CD4-positive, alpha-beta T cell (primary cell): ENCODE measurements at regions not wholly inside any gene's neighbourhood (a gene's known extent, or its start where the extent isn't known, plus 50 kb on each side); places are given as distances from the start of the nearest gene placed in this dataset.

Experiments
- ATAC-seq: fragments of 200-7000 bp; cut with Tn5 transposase; one replicate; pipeline ENCODE4 v1.10.0; 2022; ENCODE audit warnings: mild to moderate bottlenecking; ENCODE audit not compliant: poor library complexity
- CTCF ChIA-PET: fragments of 350-600 bp; sonication (Branson Sonifier 250); formaldehyde crosslinking; loops from one replicate; lab custom pipeline; 2021; ENCODE audit warnings: antibody characterized with exemption, inconsistent platforms; lab: Charles Lee
- POLR2A ChIA-PET: fragments of 350-600 bp; sonication (Branson Sonifier 250); formaldehyde crosslinking; loops from one replicate; lab custom pipeline; 2021; ENCODE audit warnings: antibody characterized with exemption, inconsistent platforms; lab: Charles Lee
- DNase-seq, 14 experiments: peaks; one replicate each; pipeline ENCODE4 v3.0.0-alpha.2; 2013 to 2020; ENCODE audit warnings: mixed read lengths in 2 of 14
- H3K27ac ChIP-seq, 2 donors: one replicate each; pipeline versions ENCODE4 v1.5.1 to v1.7.0; 2013; ENCODE audit warnings: low read length in 2 of 2, low read depth in 1 of 2, mild to moderate bottlenecking in 1 of 2
- H3K27me3 ChIP-seq, 2 experiments: 1 replicate in 1 of 2; 2 replicates in 1 of 2; pipeline versions ENCODE4 v1.6.1 to v1.7.0; 2013; ENCODE audit warnings: low read length in 2 of 2, control low read depth in 1 of 2, mild to moderate bottlenecking in 1 of 2, moderate library complexity in 1 of 2; ENCODE audit not compliant: insufficient read depth in 2 of 2, control insufficient read depth in 1 of 2
- H3K36me3 ChIP-seq: one replicate; pipeline ENCODE4 v1.6.1; 2013; ENCODE audit warnings: low read length, control low read depth; ENCODE audit not compliant: insufficient read depth
- H3K4me1 ChIP-seq: one replicate; pipeline ENCODE4 v1.6.1; 2013; ENCODE audit warnings: low read length, control low read depth; ENCODE audit not compliant: insufficient read depth
- H3K4me3 ChIP-seq: one replicate; pipeline ENCODE4 v1.5.1; 2013; ENCODE audit warnings: mild to moderate bottlenecking, low read length, moderate library complexity
- H3K9me3 ChIP-seq, 2 experiments: 1 replicate in 1 of 2; 2 replicates in 1 of 2; pipeline versions ENCODE4 v1.6.1 to v1.7.0; 2013; ENCODE audit warnings: low read length in 2 of 2, mild to moderate bottlenecking in 2 of 2, control low read depth in 1 of 2, moderate library complexity in 1 of 2; ENCODE audit not compliant: control insufficient read depth in 1 of 2, insufficient read depth in 1 of 2
- H3K27ac Mint-ChIP-seq: one replicate; pipeline ENCODE4 v1.8.0; 2020; ENCODE audit warnings: mixed read lengths
- H3K27me3 Mint-ChIP-seq: one replicate; pipeline ENCODE4 v1.8.0; 2021; ENCODE audit warnings: mixed read lengths
- H3K36me3 Mint-ChIP-seq: one replicate; pipeline ENCODE4 v1.8.0; 2021; ENCODE audit warnings: low read depth, mixed read lengths
- H3K4me1 Mint-ChIP-seq: one replicate; pipeline ENCODE4 v1.8.0; 2021; ENCODE audit warnings: low read depth, mixed read lengths
- H3K4me3 Mint-ChIP-seq: one replicate; pipeline ENCODE4 v1.8.0; 2020; ENCODE audit warnings: mild to moderate bottlenecking, mixed read lengths
- H3K9me3 Mint-ChIP-seq: one replicate; pipeline ENCODE4 v1.8.0; 2020; ENCODE audit warnings: mixed read lengths
- intact Hi-C, 2 experiments: fragments of 100-400 bp; cut with DNase I in 1 of 2; cut with micrococcal nuclease in 1 of 2; formaldehyde crosslinking; loops; one replicate each; pipeline versions ENCODE4 v1.15.1 to v1.9.0; 2023 to 2025; cut with DNase I, micrococcal nuclease
- TF ChIP-seq, protein P1 (sequence below): fragments of 200-600 bp; IDR thresholded peaks from one replicate; pipeline ENCODE4 v1.8.0; 2022; ENCODE audit warnings: antibody characterized with exemption, mild to moderate bottlenecking

DNA sequence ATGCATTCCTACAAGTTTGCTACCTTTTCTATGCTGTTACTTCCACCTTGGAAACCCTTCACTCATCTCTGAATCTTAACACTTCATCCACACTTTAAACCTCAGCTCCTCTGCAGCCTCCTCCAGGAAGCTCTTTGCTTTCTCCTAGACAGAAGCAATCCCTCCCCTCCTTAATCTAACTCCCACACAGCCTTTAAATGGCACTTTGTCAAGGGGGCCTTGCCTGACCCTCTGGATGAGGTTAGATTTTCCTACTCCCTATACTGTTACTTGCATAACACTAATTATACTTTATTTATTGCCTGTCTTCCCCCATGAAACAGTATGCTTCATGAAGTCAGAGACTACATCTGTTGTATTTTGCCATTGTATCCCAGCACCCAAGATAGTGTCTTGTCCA, 394.6 kb downstream of the MED13L start:
- Mint-ChIP-seq H3K4me1 (no peaks in the 10 kb centered on the region), H3K27ac (no peak overlapping the region), H3K36me3 (no peaks in the 10 kb centered on the region), H3K27me3 (peaks cover 59% of the 10 kb centered on the region), H3K4me3 (no peak overlapping the region), H3K9me3 (no peaks in the 10 kb centered on the region)
- Histone ChIP-seq H3K27ac (no peak overlapping the region), H3K27me3 (peaks cover 0 to 5% of the 10 kb centered on the region in 2 experiments), H3K36me3 (no peaks in the 10 kb centered on the region), H3K4me3 (no peak overlapping the region), H3K4me1 (no peaks in the 10 kb centered on the region), H3K9me3 (no peaks in the 10 kb centered on the region)
- ChIA-PET CTCF (no interaction called here), POLR2A (no interaction called here)
- intact Hi-C loops, result no loop called here
- no peak for ATAC-seq
- DNase-seq, result no peak
- TF ChIP-seq, protein P1, sequence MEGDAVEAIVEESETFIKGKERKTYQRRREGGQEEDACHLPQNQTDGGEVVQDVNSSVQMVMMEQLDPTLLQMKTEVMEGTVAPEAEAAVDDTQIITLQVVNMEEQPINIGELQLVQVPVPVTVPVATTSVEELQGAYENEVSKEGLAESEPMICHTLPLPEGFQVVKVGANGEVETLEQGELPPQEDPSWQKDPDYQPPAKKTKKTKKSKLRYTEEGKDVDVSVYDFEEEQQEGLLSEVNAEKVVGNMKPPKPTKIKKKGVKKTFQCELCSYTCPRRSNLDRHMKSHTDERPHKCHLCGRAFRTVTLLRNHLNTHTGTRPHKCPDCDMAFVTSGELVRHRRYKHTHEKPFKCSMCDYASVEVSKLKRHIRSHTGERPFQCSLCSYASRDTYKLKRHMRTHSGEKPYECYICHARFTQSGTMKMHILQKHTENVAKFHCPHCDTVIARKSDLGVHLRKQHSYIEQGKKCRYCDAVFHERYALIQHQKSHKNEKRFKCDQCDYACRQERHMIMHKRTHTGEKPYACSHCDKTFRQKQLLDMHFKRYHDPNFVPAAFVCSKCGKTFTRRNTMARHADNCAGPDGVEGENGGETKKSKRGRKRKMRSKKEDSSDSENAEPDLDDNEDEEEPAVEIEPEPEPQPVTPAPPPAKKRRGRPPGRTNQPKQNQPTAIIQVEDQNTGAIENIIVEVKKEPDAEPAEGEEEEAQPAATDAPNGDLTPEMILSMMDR, result no peak

DNA sequence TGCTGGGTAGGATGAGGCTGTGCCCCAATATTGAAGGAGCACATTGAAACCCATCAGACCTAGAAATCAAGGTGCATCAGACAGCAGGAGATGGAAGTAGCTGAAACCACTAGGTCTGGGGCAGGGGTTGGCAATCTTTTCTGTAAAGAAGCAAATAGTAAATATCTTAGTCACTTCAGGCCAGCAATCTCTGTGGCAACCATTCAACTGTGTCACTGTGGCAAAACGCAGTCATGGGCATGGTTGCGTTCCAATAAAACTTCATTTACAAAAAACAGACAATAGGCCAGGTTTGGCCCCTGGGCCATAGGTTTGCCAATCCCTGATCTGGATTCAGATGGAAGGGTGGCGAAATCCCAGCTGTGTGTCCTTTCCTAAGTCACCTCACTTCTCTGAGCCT, 397.3 kb downstream of the MED13L start:
- CTCF ChIA-PET, result no interaction called here
- POLR2A ChIA-PET, result no interaction called here
- peaks cover 2 to 5% of the 10 kb centered on the region in 2 experiments for H3K27me3 ChIP-seq
- no peak for DNase-seq
- Mint-ChIP-seq H3K36me3 (no peaks in the 10 kb centered on the region), H3K9me3 (peaks cover 2% of the 10 kb centered on the region), H3K4me1 (no peaks in the 10 kb centered on the region), H3K4me3 (no peak overlapping the region), H3K27me3 (peaks cover 49% of the 10 kb centered on the region), H3K27ac (no peak overlapping the region)
- H3K36me3 ChIP-seq, result no peaks in the 10 kb centered on the region
- ATAC-seq, result no peak
- H3K4me1 ChIP-seq, result no peaks in the 10 kb centered on the region
- H3K9me3 ChIP-seq, result no peaks in the 10 kb centered on the region
- intact Hi-C loops, result no loop called here
- no peak overlapping the region for H3K4me3 ChIP-seq
- no peak overlapping the region for H3K27ac ChIP-seq
- TF ChIP-seq, protein P1, result no peak

DNA sequence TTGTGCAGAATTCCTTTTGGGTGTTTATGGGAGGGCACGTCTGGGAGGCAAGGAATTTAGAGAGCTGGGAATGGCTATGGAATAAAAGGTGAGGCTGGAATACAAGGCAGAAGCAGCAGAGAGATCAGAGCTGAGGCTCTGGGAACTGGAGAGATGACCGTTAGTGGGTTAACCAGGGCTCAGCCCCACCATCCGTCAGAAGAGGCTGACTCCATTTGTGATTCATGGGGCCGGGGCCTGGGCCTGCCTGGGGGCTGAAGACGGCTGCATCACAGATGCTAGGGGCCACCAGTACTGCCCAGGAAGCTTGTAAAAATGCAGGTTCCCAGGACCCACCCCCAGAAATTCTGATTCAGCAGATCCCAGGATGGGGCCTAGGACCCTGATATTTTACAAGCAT, 398.1 kb downstream of the MED13L start:
- H3K4me3 Mint-ChIP-seq, result no peak overlapping the region
- no peak overlapping the region for H3K27ac Mint-ChIP-seq
- Histone ChIP-seq H3K4me1 (no peaks in the 10 kb centered on the region), H3K4me3 (no peak overlapping the region), H3K9me3 (no peaks in the 10 kb centered on the region), H3K36me3 (no peaks in the 10 kb centered on the region), H3K27ac (no peak overlapping the region), H3K27me3 (peaks cover 3 to 5% of the 10 kb centered on the region in 2 experiments)
- H3K27me3 Mint-ChIP-seq, result peaks cover 51% of the 10 kb centered on the region
- peaks cover 2% of the 10 kb centered on the region for H3K9me3 Mint-ChIP-seq
- intact Hi-C loops, result no loop called here
- no peak for DNase-seq
- no peaks in the 10 kb centered on the region for H3K4me1 Mint-ChIP-seq
- TF ChIP-seq, protein P1, result no peak
- H3K36me3 Mint-ChIP-seq, result no peaks in the 10 kb centered on the region
- CTCF ChIA-PET, result no interaction called here
- POLR2A ChIA-PET, result no interaction called here
- ATAC-seq, result no peak
